ENCODE measurements at regions not wholly inside any gene's neighbourhood (a gene's known extent, or its start where the extent isn't known, plus 50 kb on each side); places are given as distances from the start of the nearest gene placed in this dataset.

GRCh38 chr9:113658545-113658895 lies 195.0 kb downstream of the RGS3 start:
- H3K27ac ChIP-seq (ENCODE audit: control insufficient read depth, insufficient read depth, low read length), result no peak overlapping the region
- dilution Hi-C loops (cut with MboI; ENCODE audit: extremely low pct_ligation_motif_present, low sequenced_read_pairs), result no loop called here
- TF ChIP-seq CTCF (optimal IDR thresholded peaks at IDR 0.05 in 1 of 3, IDR thresholded peaks at IDR 0.05 in 1 of 3, conservative IDR thresholded peaks at IDR 0.05 in 1 of 3; ENCODE audit: extremely low read depth in 1 of 3, insufficient read depth in 2 of 3, low read length in 3 of 3), result no peak
- TF ChIP-seq EZH2 (IDR thresholded peaks at IDR 0.05; ENCODE audit: low read length), result no peak
- H3K36me3 ChIP-seq (ENCODE audit: control insufficient read depth in 2 of 2, extremely low read depth in 1 of 2, insufficient read depth in 2 of 2, low read length in 2 of 2), result no peaks in the 10 kb centered on the region
- peaks cover 4% of the 10 kb centered on the region for H3K4me1 ChIP-seq (ENCODE audit: control insufficient read depth, extremely low read depth, insufficient read depth, low read length)
- no peaks in the 10 kb centered on the region for H3K9me3 ChIP-seq (ENCODE audit: control insufficient read depth, low read depth, low read length)
- H3K4me2 ChIP-seq (ENCODE audit: control insufficient read depth, extremely low read depth, insufficient read depth, low read depth, low read length), result no peak overlapping the region
- no peak overlapping the region for H3K9ac ChIP-seq (ENCODE audit: control insufficient read depth, extremely low read depth, insufficient read depth, low read length)
- FAIRE-seq, result no peak
- H2AFZ ChIP-seq (ENCODE audit: control insufficient read depth, low read length), result no peak overlapping the region
- peaks cover 7% of the 10 kb centered on the region for H3K27me3 ChIP-seq (ENCODE audit: control insufficient read depth, extremely low read depth, insufficient read depth, low read length)
- no peaks in the 10 kb centered on the region for H3K9me1 ChIP-seq (ENCODE audit: control insufficient read depth, extremely low read depth, insufficient read depth, low read length)
- H3K4me3 ChIP-seq (ENCODE audit: control insufficient read depth in 2 of 3, extremely low read depth in 1 of 3, insufficient read depth in 2 of 3, low read depth in 1 of 3, low read length in 3 of 3), result no peak overlapping the region
- no peak for DNase-seq (ENCODE audit: low read depth, low spot score)
- H4K20me1 ChIP-seq (ENCODE audit: control insufficient read depth, extremely low read depth, insufficient read depth, low read length), result no peaks in the 10 kb centered on the region
- no peaks in the 10 kb centered on the region for H3K79me2 ChIP-seq (ENCODE audit: control insufficient read depth, insufficient read depth, low read length)

- peaks cover 7% of the 10 kb centered on the region for H3K27me3 ChIP-seq (ENCODE audit: control insufficient read depth, extremely low read depth, insufficient read depth, low read length)
- no peak for TF ChIP-seq EZH2 (IDR thresholded peaks at IDR 0.05; ENCODE audit: low read length)
- TF ChIP-seq CTCF (optimal IDR thresholded peaks at IDR 0.05 in 1 of 3, IDR thresholded peaks at IDR 0.05 in 1 of 3, conservative IDR thresholded peaks at IDR 0.05 in 1 of 3; ENCODE audit: extremely low read depth in 1 of 3, insufficient read depth in 2 of 3, low read length in 3 of 3), result no peak
- no peaks in the 10 kb centered on the region for H3K36me3 ChIP-seq (ENCODE audit: control insufficient read depth in 2 of 2, extremely low read depth in 1 of 2, insufficient read depth in 2 of 2, low read length in 2 of 2)
- FAIRE-seq, result no peak
- H3K4me3 ChIP-seq (ENCODE audit: control insufficient read depth in 2 of 3, extremely low read depth in 1 of 3, insufficient read depth in 2 of 3, low read depth in 1 of 3, low read length in 3 of 3), result no peak overlapping the region
- H3K79me2 ChIP-seq (ENCODE audit: control insufficient read depth, insufficient read depth, low read length), result no peaks in the 10 kb centered on the region
- dilution Hi-C loops (cut with MboI; ENCODE audit: extremely low pct_ligation_motif_present, low sequenced_read_pairs), result no loop called here
- H3K4me2 ChIP-seq (ENCODE audit: control insufficient read depth, extremely low read depth, insufficient read depth, low read depth, low read length), result no peak overlapping the region
- no peaks in the 10 kb centered on the region for H3K9me1 ChIP-seq (ENCODE audit: control insufficient read depth, extremely low read depth, insufficient read depth, low read length)
- H3K9me3 ChIP-seq (ENCODE audit: control insufficient read depth, low read depth, low read length), result no peaks in the 10 kb centered on the region
- no peak overlapping the region for H3K27ac ChIP-seq (ENCODE audit: control insufficient read depth, insufficient read depth, low read length)
- no peak overlapping the region for H2AFZ ChIP-seq (ENCODE audit: control insufficient read depth, low read length)
- DNase-seq (ENCODE audit: low read depth, low spot score), result no peak
- no peaks in the 10 kb centered on the region for H4K20me1 ChIP-seq (ENCODE audit: control insufficient read depth, extremely low read depth, insufficient read depth, low read length)
- H3K9ac ChIP-seq (ENCODE audit: control insufficient read depth, extremely low read depth, insufficient read depth, low read length), result no peak overlapping the region
- peaks cover 4% of the 10 kb centered on the region for H3K4me1 ChIP-seq (ENCODE audit: control insufficient read depth, extremely low read depth, insufficient read depth, low read length)
Observed at GRCh38 chr9:113659039-113659438, 195.5 kb downstream of the RGS3 start.

Measured in keratinocyte (primary cell).